ENCODE measurements at regions not wholly inside any gene's neighbourhood (a gene's known extent, or its start where the extent isn't known, plus 50 kb on each side); places are given as distances from the start of the nearest gene placed in this dataset.

- TF ChIP-seq, protein P1, sequence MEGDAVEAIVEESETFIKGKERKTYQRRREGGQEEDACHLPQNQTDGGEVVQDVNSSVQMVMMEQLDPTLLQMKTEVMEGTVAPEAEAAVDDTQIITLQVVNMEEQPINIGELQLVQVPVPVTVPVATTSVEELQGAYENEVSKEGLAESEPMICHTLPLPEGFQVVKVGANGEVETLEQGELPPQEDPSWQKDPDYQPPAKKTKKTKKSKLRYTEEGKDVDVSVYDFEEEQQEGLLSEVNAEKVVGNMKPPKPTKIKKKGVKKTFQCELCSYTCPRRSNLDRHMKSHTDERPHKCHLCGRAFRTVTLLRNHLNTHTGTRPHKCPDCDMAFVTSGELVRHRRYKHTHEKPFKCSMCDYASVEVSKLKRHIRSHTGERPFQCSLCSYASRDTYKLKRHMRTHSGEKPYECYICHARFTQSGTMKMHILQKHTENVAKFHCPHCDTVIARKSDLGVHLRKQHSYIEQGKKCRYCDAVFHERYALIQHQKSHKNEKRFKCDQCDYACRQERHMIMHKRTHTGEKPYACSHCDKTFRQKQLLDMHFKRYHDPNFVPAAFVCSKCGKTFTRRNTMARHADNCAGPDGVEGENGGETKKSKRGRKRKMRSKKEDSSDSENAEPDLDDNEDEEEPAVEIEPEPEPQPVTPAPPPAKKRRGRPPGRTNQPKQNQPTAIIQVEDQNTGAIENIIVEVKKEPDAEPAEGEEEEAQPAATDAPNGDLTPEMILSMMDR (IDR thresholded peaks at IDR 0.05): no peak
- TF ChIP-seq POLR2A (IDR thresholded peaks at IDR 0.05; ENCODE audit: low read length) (no peak), CBX8 (IDR thresholded peaks at IDR 0.05) (no peak), EP300 (IDR thresholded peaks at IDR 0.05) (no peak), RAD21 (conservative IDR thresholded peaks at IDR 0.05 in 1 of 2, IDR thresholded peaks at IDR 0.05 in 1 of 2) (no peak), RFX5 (IDR thresholded peaks at IDR 0.05) (no peak), RCOR1 (IDR thresholded peaks at IDR 0.05; ENCODE audit: low read depth, low read length) (no peak), PHF8 (IDR thresholded peaks at IDR 0.05; ENCODE audit: borderline replicate concordance, low read depth) (no peak), FOSL2 (IDR thresholded peaks at IDR 0.05) (no peak), FOSL2 (CRISPR knock-in tag; IDR thresholded peaks at IDR 0.05) (no peak), MAX (IDR thresholded peaks at IDR 0.05) (no peak)
- TF ChIP-seq, protein P2, sequence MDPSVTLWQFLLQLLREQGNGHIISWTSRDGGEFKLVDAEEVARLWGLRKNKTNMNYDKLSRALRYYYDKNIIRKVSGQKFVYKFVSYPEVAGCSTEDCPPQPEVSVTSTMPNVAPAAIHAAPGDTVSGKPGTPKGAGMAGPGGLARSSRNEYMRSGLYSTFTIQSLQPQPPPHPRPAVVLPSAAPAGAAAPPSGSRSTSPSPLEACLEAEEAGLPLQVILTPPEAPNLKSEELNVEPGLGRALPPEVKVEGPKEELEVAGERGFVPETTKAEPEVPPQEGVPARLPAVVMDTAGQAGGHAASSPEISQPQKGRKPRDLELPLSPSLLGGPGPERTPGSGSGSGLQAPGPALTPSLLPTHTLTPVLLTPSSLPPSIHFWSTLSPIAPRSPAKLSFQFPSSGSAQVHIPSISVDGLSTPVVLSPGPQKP (IDR thresholded peaks at IDR 0.05; ENCODE audit: low read depth, low read length): no peak
- TF ChIP-seq, protein P3, sequence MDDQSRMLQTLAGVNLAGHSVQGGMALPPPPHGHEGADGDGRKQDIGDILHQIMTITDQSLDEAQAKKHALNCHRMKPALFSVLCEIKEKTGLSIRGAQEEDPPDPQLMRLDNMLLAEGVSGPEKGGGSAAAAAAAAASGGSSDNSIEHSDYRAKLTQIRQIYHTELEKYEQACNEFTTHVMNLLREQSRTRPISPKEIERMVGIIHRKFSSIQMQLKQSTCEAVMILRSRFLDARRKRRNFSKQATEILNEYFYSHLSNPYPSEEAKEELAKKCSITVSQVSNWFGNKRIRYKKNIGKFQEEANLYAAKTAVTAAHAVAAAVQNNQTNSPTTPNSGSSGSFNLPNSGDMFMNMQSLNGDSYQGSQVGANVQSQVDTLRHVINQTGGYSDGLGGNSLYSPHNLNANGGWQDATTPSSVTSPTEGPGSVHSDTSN (IDR thresholded peaks at IDR 0.05): no peak
- TF ChIP-seq, protein P4, sequence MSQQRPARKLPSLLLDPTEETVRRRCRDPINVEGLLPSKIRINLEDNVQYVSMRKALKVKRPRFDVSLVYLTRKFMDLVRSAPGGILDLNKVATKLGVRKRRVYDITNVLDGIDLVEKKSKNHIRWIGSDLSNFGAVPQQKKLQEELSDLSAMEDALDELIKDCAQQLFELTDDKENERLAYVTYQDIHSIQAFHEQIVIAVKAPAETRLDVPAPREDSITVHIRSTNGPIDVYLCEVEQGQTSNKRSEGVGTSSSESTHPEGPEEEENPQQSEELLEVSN (IDR thresholded peaks at IDR 0.05; ENCODE audit: borderline replicate concordance, low read depth): no peak
Observed at GRCh38 chr3:4150816-4151215, 152.4 kb upstream of the SETMAR start.

All from A549 (cell line).